Right renal cortex interstitium (tissue), 3 donors: ENCODE measurements at regions not wholly inside any gene's neighbourhood (a gene's known extent, or its start where the extent isn't known, plus 50 kb on each side); places are given as distances from the start of the nearest gene placed in this dataset.
"Not testable (repeated sequence)": the region's sequence is repeated elsewhere in the genome, so short reads cannot be mapped to it uniquely, and the experiment has no call there.

Experiments
- DNase-seq, 3 donors: peaks; one replicate each; pipeline ENCODE4 v3.0.0-alpha.2; 2013; ENCODE audit warnings: low read depth in 3 of 3, low spot score in 2 of 3

GRCh38 chr7:110186334-110186733 lies 904.6 kb upstream of the LRRN3 start:
- no peak for DNase-seq

GRCh38 chr7:110187877-110188554 lies 902.9 kb upstream of the LRRN3 start:
- DNase-seq, result no peak

GRCh38 chr7:110204527-110204926 lies 886.4 kb upstream of the LRRN3 start:
- no peak for DNase-seq

GRCh38 chr7:110205899-110206298 lies 885.0 kb upstream of the LRRN3 start:
- DNase-seq, result no peak

GRCh38 chr7:110209884-110210283 lies 881.0 kb upstream of the LRRN3 start:
- DNase-seq, result no peak

- no peak for DNase-seq
These were observed 879.9 kb upstream of the LRRN3 start for GRCh38 chr7:110210941-110211608.

- DNase-seq, result no peak
These were observed 866.3 kb upstream of the LRRN3 start for GRCh38 chr7:110224643-110225042.

- DNase-seq, result no peak
These were observed 844.8 kb upstream of the LRRN3 start for GRCh38 chr7:110246118-110246517.

GRCh38 chr7:110253093-110253492 lies 837.8 kb upstream of the LRRN3 start:
- no peak for DNase-seq

GRCh38 chr7:110257673-110258072 lies 833.3 kb upstream of the LRRN3 start:
- no peak for DNase-seq

- DNase-seq, result no peak
These were observed 828.7 kb upstream of the LRRN3 start for GRCh38 chr7:110262251-110262650.

GRCh38 chr7:110264288-110264687 lies 826.6 kb upstream of the LRRN3 start:
- no peak for DNase-seq

- no peak for DNase-seq
These were observed 809.6 kb upstream of the LRRN3 start for GRCh38 chr7:110281362-110281761.

GRCh38 chr7:110283056-110283455 lies 807.9 kb upstream of the LRRN3 start:
- DNase-seq, result no peak

GRCh38 chr7:110291430-110291829 lies 799.5 kb upstream of the LRRN3 start:
- no peak for DNase-seq

GRCh38 chr7:110296321-110296720 lies 794.6 kb upstream of the LRRN3 start:
- DNase-seq, result no peak

- DNase-seq, result no peak
These were observed 783.2 kb upstream of the LRRN3 start for GRCh38 chr7:110307776-110308175.

GRCh38 chr7:110308791-110309190 lies 782.1 kb upstream of the LRRN3 start:
- no peak for DNase-seq

GRCh38 chr7:110309941-110310340 lies 781.0 kb upstream of the LRRN3 start:
- no peak for DNase-seq

GRCh38 chr7:110311556-110311955 lies 779.4 kb upstream of the LRRN3 start:
- no peak for DNase-seq

GRCh38 chr7:110317541-110318265 lies 773.2 kb upstream of the LRRN3 start:
- DNase-seq, result no peak

- DNase-seq, result not testable (repeated sequence)
These were observed 770.6 kb upstream of the LRRN3 start for GRCh38 chr7:110320285-110320684.
